Hematopoietic multipotent progenitor cell (in vitro differentiated cells): ENCODE measurements at regions not wholly inside any gene's neighbourhood (a gene's known extent, or its start where the extent isn't known, plus 50 kb on each side); places are given as distances from the start of the nearest gene placed in this dataset. TPM values are rescaled to one million over a fixed set of nuclear protein-coding genes. Genes with fewer than 3 reads are reported as not detected.

Source experiments
- small RNA-seq: library from RNA; depleted of rRNA; stranded (forward); fragments of <200 nt; gene quantifications from one replicate; pipeline ENCODE3, GENCODE V24; 2012

Small RNA genes lying in the stretch of these regions (small RNA-seq; reads per million reads assigned to genes)
- gene RNU6-755P = not detected
